Naive thymus-derived CD4-positive, alpha-beta T cell (primary cell): ENCODE measurements at regions not wholly inside any gene's neighbourhood (a gene's known extent, or its start where the extent isn't known, plus 50 kb on each side); places are given as distances from the start of the nearest gene placed in this dataset.

Source experiments
- ATAC-seq: fragments of 150-1000 bp; cut with Tn5 transposase; 2 replicates; pipeline ENCODE4 v1.10.0; 2021; ENCODE audit warnings: mild to moderate bottlenecking, moderate library complexity
- CTCF ChIA-PET: fragments of 350-600 bp; sonication (Branson Sonifier 250); formaldehyde crosslinking; loops from one replicate; lab custom pipeline; 2021; ENCODE audit warnings: antibody characterized with exemption; lab: Charles Lee
- POLR2A ChIA-PET: fragments of 350-600 bp; sonication (Branson Sonifier 250); formaldehyde crosslinking; loops from one replicate; lab custom pipeline; 2021; ENCODE audit warnings: antibody characterized with exemption, inconsistent platforms; lab: Charles Lee
- DNase-seq, 9 donors: peaks; one replicate each; pipeline versions ENCODE4 v3.0.0 to v3.0.0-alpha.2; 2020 to 2022; ENCODE audit warnings: mixed read lengths in 1 of 9
- H3K27ac ChIP-seq: one replicate; pipeline ENCODE4 v1.7.0; 2013; ENCODE audit warnings: mild to moderate bottlenecking, low read depth, low read length, moderate library complexity
- H3K27me3 ChIP-seq, 2 donors: one replicate each; pipeline ENCODE4 v1.7.0; 2013; ENCODE audit warnings: low read length in 2 of 2, mild to moderate bottlenecking in 2 of 2, moderate library complexity in 2 of 2; ENCODE audit not compliant: control insufficient read depth in 2 of 2, insufficient read depth in 2 of 2
- H3K36me3 ChIP-seq, 3 experiments: 1 replicate in 2 of 3; 2 replicates in 1 of 3; pipeline ENCODE4 v1.7.0; 2013; ENCODE audit warnings: low read length in 3 of 3, mild to moderate bottlenecking in 3 of 3, moderate library complexity in 1 of 3; ENCODE audit not compliant: insufficient read depth in 3 of 3, control insufficient read depth in 2 of 3
- H3K4me1 ChIP-seq, 2 donors: one replicate each; pipeline ENCODE4 v1.7.0; 2013; ENCODE audit warnings: low read length in 2 of 2, mild to moderate bottlenecking in 2 of 2, moderate library complexity in 1 of 2; ENCODE audit not compliant: control insufficient read depth in 2 of 2, insufficient read depth in 2 of 2
- H3K4me3 ChIP-seq: 2 replicates; pipeline ENCODE4 v1.7.0; 2013; ENCODE audit warnings: mild to moderate bottlenecking, low read length
- H3K9me3 ChIP-seq, 3 experiments: 1 replicate in 2 of 3; 2 replicates in 1 of 3; pipeline ENCODE4 v1.7.0; 2013; ENCODE audit warnings: low read length in 3 of 3; ENCODE audit not compliant: control insufficient read depth in 2 of 3
- H3K27ac Mint-ChIP-seq, 9 donors: one replicate each; pipeline ENCODE4 v1.8.0; 2020 to 2022; ENCODE audit warnings: mixed read lengths in 9 of 9, mild to moderate bottlenecking in 8 of 9, moderate library complexity in 5 of 9, inconsistent platforms in 2 of 9
- H3K27me3 Mint-ChIP-seq, 5 donors: one replicate each; pipeline ENCODE4 v1.8.0; 2021 to 2022; ENCODE audit warnings: mixed read lengths in 5 of 5, mild to moderate bottlenecking in 1 of 5
- H3K36me3 Mint-ChIP-seq, 5 donors: one replicate each; pipeline ENCODE4 v1.8.0; 2020 to 2022; ENCODE audit warnings: mixed read lengths in 5 of 5, mild to moderate bottlenecking in 3 of 5, inconsistent platforms in 1 of 5
- H3K4me1 Mint-ChIP-seq, 7 donors: one replicate each; pipeline ENCODE4 v1.8.0; 2020 to 2022; ENCODE audit warnings: mixed read lengths in 7 of 7, mild to moderate bottlenecking in 3 of 7, inconsistent platforms in 1 of 7
- H3K4me3 Mint-ChIP-seq, 10 donors: one replicate each; pipeline ENCODE4 v1.8.0; 2020 to 2022; ENCODE audit warnings: mild to moderate bottlenecking in 10 of 10, mixed read lengths in 10 of 10, moderate library complexity in 6 of 10, inconsistent platforms in 2 of 10
- H3K9me3 Mint-ChIP-seq, 11 donors: one replicate each; pipeline ENCODE4 v1.8.0; 2020 to 2022; ENCODE audit warnings: mixed read lengths in 11 of 11, mild to moderate bottlenecking in 4 of 11, inconsistent platforms in 1 of 11, moderate library complexity in 1 of 11
- intact Hi-C, 2 donors: fragments of 100-400 bp; cut with micrococcal nuclease; formaldehyde crosslinking; loops; one replicate each; pipeline ENCODE4 v1.15.1; 2023

- Histone ChIP-seq H3K4me3 (no peak overlapping the region), H3K9me3 (no peaks in the 10 kb centered on the region), H3K27ac (no peak overlapping the region), H3K4me1 (no peaks in the 10 kb centered on the region), H3K36me3 (no peaks in the 10 kb centered on the region), H3K27me3 (no peaks in the 10 kb centered on the region)
- Mint-ChIP-seq H3K4me3 (no peak overlapping the region), H3K9me3 (peaks cover 0 to 11% (median 2%) of the 10 kb centered on the region in 11 donors), H3K27ac (no peak overlapping the region), H3K27me3 (peaks cover 0 to 30% (median 18%) of the 10 kb centered on the region in 5 donors), H3K36me3 (peaks cover 0 to 4% (median 0%) of the 10 kb centered on the region in 5 donors), H3K4me1 (no peaks in the 10 kb centered on the region)
- intact Hi-C loops, result no loop called here
- POLR2A ChIA-PET, result no interaction called here
- no peak for DNase-seq
- CTCF ChIA-PET, result no interaction called here
- ATAC-seq, result no peak
Measured at GRCh38 chr11:33630936-33631748, 69.5 kb downstream of the C11orf91 start.

GRCh38 chr11:33624083-33624482 lies 76.5 kb downstream of the C11orf91 start:
- Mint-ChIP-seq H3K27ac (no peak overlapping the region), H3K27me3 (peaks cover 0 to 8% (median 3%) of the 10 kb centered on the region in 5 donors), H3K4me3 (no peak overlapping the region), H3K9me3 (peaks cover 0 to 4% (median 0%) of the 10 kb centered on the region in 11 donors), H3K36me3 (no peaks in the 10 kb centered on the region), H3K4me1 (no peaks in the 10 kb centered on the region)
- ChIA-PET POLR2A (interaction anchor here (0.6 kb wide), 1 partner anchor 318 kb away, joined by 4 read pairs; no protein-coding TSS in a partner anchor), CTCF (no interaction called here)
- ATAC-seq, result no peak
- DNase-seq, result no peak
- Histone ChIP-seq H3K9me3 (no peaks in the 10 kb centered on the region), H3K27ac (no peak overlapping the region), H3K27me3 (no peaks in the 10 kb centered on the region), H3K4me1 (no peaks in the 10 kb centered on the region), H3K4me3 (no peak overlapping the region), H3K36me3 (no peaks in the 10 kb centered on the region)
- intact Hi-C loops, result no loop called here

GRCh38 chr11:33622806-33623205 lies 77.8 kb downstream of the C11orf91 start:
- Mint-ChIP-seq H3K9me3 (peaks cover 0 to 4% (median 0%) of the 10 kb centered on the region in 11 donors), H3K36me3 (no peaks in the 10 kb centered on the region), H3K4me1 (no peaks in the 10 kb centered on the region), H3K4me3 (no peak overlapping the region), H3K27ac (no peak overlapping the region), H3K27me3 (peaks cover 1 to 10% (median 3%) of the 10 kb centered on the region in 5 donors)
- CTCF ChIA-PET, result no interaction called here
- ATAC-seq (no peak), DNase-seq (no peak)
- no peaks in the 10 kb centered on the region for H3K9me3 ChIP-seq
- H3K36me3 ChIP-seq, result no peaks in the 10 kb centered on the region
- intact Hi-C loops, result no loop called here
- no peaks in the 10 kb centered on the region for H3K27me3 ChIP-seq
- H3K4me1 ChIP-seq, result no peaks in the 10 kb centered on the region
- POLR2A ChIA-PET, result no interaction called here
- no peak overlapping the region for H3K27ac ChIP-seq
- no peak overlapping the region for H3K4me3 ChIP-seq

GRCh38 chr11:33622186-33622585 lies 78.4 kb downstream of the C11orf91 start:
- Mint-ChIP-seq H3K27ac (no peak overlapping the region), H3K36me3 (no peaks in the 10 kb centered on the region), H3K4me3 (no peak overlapping the region), H3K27me3 (peaks cover 3 to 16% (median 7%) of the 10 kb centered on the region in 5 donors), H3K4me1 (no peaks in the 10 kb centered on the region), H3K9me3 (peaks cover 0 to 4% (median 0%) of the 10 kb centered on the region in 11 donors)
- intact Hi-C loops, result no loop called here
- DNase-seq (no peak), ATAC-seq (no peak)
- Histone ChIP-seq H3K4me1 (no peaks in the 10 kb centered on the region), H3K9me3 (no peaks in the 10 kb centered on the region), H3K27ac (no peak overlapping the region), H3K4me3 (no peak overlapping the region), H3K36me3 (no peaks in the 10 kb centered on the region), H3K27me3 (no peaks in the 10 kb centered on the region)
- ChIA-PET CTCF (no interaction called here), POLR2A (no interaction called here)

GRCh38 chr11:33620423-33621171 lies 80.0 kb downstream of the C11orf91 start:
- ATAC-seq (no peak), DNase-seq (no peak)
- Histone ChIP-seq H3K27me3 (no peaks in the 10 kb centered on the region), H3K27ac (no peak overlapping the region), H3K9me3 (no peaks in the 10 kb centered on the region), H3K4me3 (no peak overlapping the region), H3K36me3 (no peaks in the 10 kb centered on the region), H3K4me1 (no peaks in the 10 kb centered on the region)
- CTCF ChIA-PET, result no interaction called here
- Mint-ChIP-seq H3K27me3 (peaks cover 3 to 24% (median 13%) of the 10 kb centered on the region in 5 donors), H3K27ac (no peak overlapping the region), H3K4me3 (no peak overlapping the region), H3K9me3 (peaks cover 0 to 4% (median 0%) of the 10 kb centered on the region in 11 donors), H3K4me1 (no peaks in the 10 kb centered on the region), H3K36me3 (no peaks in the 10 kb centered on the region)
- intact Hi-C loops, result no loop called here
- POLR2A ChIA-PET, result no interaction called here

GRCh38 chr11:33618956-33619355 lies 81.7 kb downstream of the C11orf91 start:
- H3K4me3 ChIP-seq, result no peak overlapping the region
- H3K9me3 ChIP-seq, result no peaks in the 10 kb centered on the region
- no peak overlapping the region for H3K4me3 Mint-ChIP-seq
- CTCF ChIA-PET, result interaction anchor here (0.6 kb wide), 1 partner anchor 751 kb away, joined by 6 read pairs; no protein-coding TSS in a partner anchor
- H3K36me3 Mint-ChIP-seq, result no peaks in the 10 kb centered on the region
- intact Hi-C loops, result no loop called here
- H3K9me3 Mint-ChIP-seq, result peaks cover 0 to 3% (median 0%) of the 10 kb centered on the region in 11 donors
- H3K27me3 Mint-ChIP-seq, result peaks cover 3 to 24% (median 13%) of the 10 kb centered on the region in 5 donors
- H3K36me3 ChIP-seq, result no peaks in the 10 kb centered on the region
- no peak overlapping the region for H3K27ac Mint-ChIP-seq
- ATAC-seq (no peak), DNase-seq (no peak)
- no peaks in the 10 kb centered on the region for H3K27me3 ChIP-seq
- H3K4me1 Mint-ChIP-seq, result no peaks in the 10 kb centered on the region
- no peak overlapping the region for H3K27ac ChIP-seq
- no peaks in the 10 kb centered on the region for H3K4me1 ChIP-seq
- POLR2A ChIA-PET, result no interaction called here
